Retinal pigment epithelial cell (primary cell): ENCODE measurements at regions not wholly inside any gene's neighbourhood (a gene's known extent, or its start where the extent isn't known, plus 50 kb on each side); places are given as distances from the start of the nearest gene placed in this dataset.

Source experiments
- DNase-seq: peaks from one replicate; pipeline ENCODE4 v3.0.0-alpha.2; 2010; ENCODE audit warnings: low read depth
- H3K4me3 ChIP-seq: 2 replicates; pipeline ENCODE4 v1.5.1; 2011; ENCODE audit warnings: mild to moderate bottlenecking, low read length, control low read depth, moderate library complexity
- TF ChIP-seq, protein P1 (sequence below): conservative IDR thresholded peaks from 2 replicates; pipeline ENCODE4 v1.5.1; 2011; ENCODE audit warnings: low read depth, low read length, control low read depth, inconsistent platforms

DNA sequence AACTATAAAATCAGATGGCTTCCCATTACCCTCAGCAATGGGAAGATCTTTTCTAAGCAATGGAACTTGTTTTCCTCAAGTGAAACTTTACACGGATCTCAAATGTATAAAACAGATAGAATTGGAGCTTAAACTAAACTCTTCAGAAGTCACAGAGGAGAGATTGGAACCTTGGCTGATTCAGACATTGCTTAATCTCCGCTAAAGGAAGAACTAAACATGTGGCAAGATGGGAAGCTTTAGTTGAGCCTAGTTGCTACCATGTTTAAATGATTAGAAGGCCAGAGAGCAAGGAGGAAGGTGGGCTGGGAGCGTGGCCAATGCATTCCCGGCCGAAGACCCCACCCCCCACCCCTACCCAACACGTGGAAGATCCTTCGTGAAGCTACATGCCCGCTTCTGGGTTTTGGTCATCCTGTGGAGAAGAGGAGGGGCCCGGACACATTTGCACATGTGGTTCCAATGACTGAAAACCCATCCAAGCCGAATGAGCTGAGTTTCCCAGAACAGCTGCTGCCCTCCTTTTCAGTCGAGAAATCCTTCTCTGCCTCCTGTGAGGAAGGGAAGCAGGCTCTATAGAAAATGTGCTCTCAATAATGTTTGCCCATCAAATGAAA lies 164.3 kb downstream of the MIS18A start:
- TF ChIP-seq, protein P1, sequence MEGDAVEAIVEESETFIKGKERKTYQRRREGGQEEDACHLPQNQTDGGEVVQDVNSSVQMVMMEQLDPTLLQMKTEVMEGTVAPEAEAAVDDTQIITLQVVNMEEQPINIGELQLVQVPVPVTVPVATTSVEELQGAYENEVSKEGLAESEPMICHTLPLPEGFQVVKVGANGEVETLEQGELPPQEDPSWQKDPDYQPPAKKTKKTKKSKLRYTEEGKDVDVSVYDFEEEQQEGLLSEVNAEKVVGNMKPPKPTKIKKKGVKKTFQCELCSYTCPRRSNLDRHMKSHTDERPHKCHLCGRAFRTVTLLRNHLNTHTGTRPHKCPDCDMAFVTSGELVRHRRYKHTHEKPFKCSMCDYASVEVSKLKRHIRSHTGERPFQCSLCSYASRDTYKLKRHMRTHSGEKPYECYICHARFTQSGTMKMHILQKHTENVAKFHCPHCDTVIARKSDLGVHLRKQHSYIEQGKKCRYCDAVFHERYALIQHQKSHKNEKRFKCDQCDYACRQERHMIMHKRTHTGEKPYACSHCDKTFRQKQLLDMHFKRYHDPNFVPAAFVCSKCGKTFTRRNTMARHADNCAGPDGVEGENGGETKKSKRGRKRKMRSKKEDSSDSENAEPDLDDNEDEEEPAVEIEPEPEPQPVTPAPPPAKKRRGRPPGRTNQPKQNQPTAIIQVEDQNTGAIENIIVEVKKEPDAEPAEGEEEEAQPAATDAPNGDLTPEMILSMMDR = no peak
- DNase-seq = no peak
- no peak overlapping the region for H3K4me3 ChIP-seq

DNA sequence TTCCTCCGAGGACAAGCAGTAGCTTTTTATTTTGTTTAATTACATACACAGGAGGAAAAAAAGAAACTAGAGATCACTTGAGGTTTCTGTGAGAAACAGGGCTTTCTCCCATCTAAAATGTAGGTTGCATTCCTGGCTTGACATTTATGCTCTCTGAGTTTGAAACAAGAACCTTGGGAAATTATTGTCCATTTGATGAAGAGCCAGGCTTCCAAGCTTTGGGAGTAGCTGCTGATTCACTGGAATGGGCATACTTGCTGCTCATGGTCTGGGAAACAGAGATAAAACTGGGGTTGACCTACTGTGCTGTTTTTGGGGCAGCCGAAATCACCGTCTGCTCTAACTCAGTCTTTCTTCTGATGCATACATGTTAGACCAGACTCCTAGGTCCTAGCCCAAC lies 165.4 kb downstream of the MIS18A start:
- H3K4me3 ChIP-seq = no peak overlapping the region
- TF ChIP-seq, protein P1 = no peak
- DNase-seq = no peak

DNA sequence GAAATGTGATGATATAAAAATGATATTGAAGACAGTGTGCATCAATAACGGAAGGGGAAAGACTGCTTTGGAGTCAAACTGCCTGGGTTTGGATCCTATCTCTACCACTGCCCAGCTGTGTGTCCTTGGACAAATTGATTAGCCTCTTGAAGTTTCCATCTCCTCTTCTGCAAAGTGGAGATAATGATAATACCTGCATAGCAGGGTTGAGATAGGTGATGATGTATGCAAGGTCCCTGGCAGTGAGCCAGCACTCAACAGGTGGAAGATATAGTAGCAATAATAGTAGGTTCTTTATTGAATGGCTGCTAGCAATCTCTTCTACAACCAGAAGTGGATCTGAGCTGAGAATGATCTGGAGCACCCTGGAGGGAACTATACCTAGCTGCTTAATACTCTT lies 166.7 kb downstream of the MIS18A start:
- DNase-seq = no peak
- no peak overlapping the region for H3K4me3 ChIP-seq
- TF ChIP-seq, protein P1 = no peak

DNA sequence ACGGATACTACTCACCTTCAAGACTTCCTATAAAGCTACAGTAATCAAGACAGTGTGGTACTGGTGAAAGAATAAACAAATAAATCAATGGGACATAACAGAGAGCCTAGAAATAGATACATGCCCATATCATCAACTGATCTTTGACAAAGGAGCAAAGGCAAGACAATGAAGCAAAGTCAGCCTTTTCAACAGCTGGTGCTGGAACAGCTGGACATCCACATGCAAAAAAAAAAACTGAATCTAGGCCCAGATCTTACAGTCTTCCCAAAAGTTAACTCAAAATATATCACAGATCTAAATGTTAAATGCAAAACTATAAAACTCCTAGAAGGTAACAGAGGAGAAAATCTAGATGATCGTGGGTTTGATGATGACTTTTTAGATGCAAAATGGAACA lies 170.3 kb downstream of the MIS18A start:
- DNase-seq = no peak
- no peak overlapping the region for H3K4me3 ChIP-seq
- TF ChIP-seq, protein P1 = no peak

DNA sequence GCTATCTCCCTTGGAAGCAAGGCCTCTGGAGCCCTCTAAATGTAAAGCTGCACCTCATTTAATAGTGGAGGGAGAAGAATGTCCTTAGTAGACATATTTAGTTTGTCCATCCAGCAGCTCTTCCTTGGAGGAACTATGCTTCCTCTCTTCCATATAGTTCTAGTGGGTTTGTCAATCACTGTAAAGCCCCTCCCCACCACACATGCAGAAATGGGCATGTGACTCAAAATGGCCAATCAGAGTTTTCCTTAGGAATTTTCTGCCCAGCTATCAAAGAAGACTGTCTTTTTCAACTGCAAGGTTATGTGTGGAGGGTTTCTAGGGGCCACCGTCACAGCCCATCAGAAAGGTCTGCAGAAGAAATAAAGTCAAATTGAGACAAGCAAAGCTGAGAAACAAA lies 175.5 kb downstream of the MIS18A start:
- no peak overlapping the region for H3K4me3 ChIP-seq
- TF ChIP-seq, protein P1 = no peak
- DNase-seq = no peak

DNA sequence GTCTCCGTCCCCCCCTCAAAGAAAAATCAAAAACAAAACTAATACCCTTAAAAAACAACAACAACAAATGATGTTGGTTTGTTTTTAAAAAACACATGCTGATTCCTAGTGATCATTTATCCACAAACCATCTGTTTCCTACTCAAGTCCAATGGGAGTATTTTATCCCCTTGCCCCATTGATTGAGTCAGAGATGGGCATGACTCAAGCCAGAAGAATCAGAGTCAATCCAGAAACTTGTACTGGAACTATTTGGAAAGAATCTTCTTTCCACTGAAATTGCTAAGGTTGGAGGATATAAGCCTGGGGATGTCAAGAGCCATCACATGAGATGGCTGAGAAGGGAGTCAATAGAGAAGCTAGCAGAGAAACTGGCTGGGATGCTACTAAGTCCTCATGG lies 176.4 kb downstream of the MIS18A start:
- H3K4me3 ChIP-seq = no peak overlapping the region
- DNase-seq = no peak
- TF ChIP-seq, protein P1 = no peak

DNA sequence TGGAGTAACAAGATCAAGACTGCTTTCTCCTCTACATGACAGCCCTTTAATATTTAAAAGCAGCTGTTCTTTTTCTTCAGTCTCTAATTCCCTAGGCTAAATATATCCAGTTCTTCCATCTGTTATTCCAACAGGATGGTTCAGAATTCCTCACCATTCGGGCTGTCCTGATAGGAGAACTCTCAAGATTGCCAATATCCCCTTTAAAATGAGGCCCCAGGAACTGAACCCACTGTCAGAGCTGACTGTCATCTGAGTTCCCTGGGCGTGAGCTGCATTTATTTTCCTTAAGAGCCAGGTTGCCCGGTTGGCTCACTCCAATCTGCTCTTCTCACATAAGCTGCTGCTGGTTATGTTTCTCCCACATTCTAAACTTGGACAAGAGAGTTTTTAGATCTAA lies 177.6 kb downstream of the MIS18A start:
- TF ChIP-seq, protein P1 = no peak
- DNase-seq = no peak
- no peak overlapping the region for H3K4me3 ChIP-seq
